ENCODE measurements at regions not wholly inside any gene's neighbourhood (a gene's known extent, or its start where the extent isn't known, plus 50 kb on each side); places are given as distances from the start of the nearest gene placed in this dataset.

DNA sequence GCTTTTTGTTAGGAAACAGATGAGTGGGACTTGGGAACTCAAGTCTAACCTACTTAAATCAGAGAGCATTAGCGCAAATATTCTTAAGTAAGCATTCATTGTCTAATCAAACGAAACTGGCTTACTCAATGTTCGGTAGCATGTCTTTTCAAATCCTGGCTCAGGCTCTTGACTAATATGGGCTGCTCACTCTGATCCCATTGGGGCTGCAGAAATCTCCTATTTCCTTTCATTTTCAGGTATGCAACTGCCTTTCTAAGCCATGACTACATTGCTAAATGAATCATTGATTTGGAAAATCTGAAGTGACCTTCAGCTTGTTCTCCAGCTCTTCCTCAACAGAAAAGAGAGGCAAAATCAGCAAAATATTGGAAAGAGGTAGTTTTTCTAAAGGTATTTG, 2084.4 kb upstream of the PIK3C3 start:
- Histone ChIP-seq H3K4me1 (no peaks in the 10 kb centered on the region), H3K27ac (no peak overlapping the region), H3K4me3 (no peak overlapping the region), H3K9me3 (no peaks in the 10 kb centered on the region), H3K36me3 (no peaks in the 10 kb centered on the region), H3K27me3 (replicated peaks in 1 of 7) (no peaks in the 10 kb centered on the region)
- DNase-seq, result no peak
- TF ChIP-seq POLR2AphosphoS5 (IDR thresholded peaks at IDR 0.05) (no peak), POLR2A (IDR thresholded peaks at IDR 0.05) (no peak)
- TF ChIP-seq, protein P1, sequence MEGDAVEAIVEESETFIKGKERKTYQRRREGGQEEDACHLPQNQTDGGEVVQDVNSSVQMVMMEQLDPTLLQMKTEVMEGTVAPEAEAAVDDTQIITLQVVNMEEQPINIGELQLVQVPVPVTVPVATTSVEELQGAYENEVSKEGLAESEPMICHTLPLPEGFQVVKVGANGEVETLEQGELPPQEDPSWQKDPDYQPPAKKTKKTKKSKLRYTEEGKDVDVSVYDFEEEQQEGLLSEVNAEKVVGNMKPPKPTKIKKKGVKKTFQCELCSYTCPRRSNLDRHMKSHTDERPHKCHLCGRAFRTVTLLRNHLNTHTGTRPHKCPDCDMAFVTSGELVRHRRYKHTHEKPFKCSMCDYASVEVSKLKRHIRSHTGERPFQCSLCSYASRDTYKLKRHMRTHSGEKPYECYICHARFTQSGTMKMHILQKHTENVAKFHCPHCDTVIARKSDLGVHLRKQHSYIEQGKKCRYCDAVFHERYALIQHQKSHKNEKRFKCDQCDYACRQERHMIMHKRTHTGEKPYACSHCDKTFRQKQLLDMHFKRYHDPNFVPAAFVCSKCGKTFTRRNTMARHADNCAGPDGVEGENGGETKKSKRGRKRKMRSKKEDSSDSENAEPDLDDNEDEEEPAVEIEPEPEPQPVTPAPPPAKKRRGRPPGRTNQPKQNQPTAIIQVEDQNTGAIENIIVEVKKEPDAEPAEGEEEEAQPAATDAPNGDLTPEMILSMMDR (IDR thresholded peaks at IDR 0.05 in 8 of 11, conservative IDR thresholded peaks at IDR 0.05 in 3 of 11), result no peak
- intact Hi-C loops (cut with DNase I; ENCODE audit: low total_unique reads), result no loop called here
- WGBS, 5 donors, result 88 to 94% (median 90%) methylated on average over 3 of the region's 3 CpGs

- no peak overlapping the region for H3K4me3 ChIP-seq
- H3K9me3 ChIP-seq, result peaks cover 0 to 6% (median 0%) of the 10 kb centered on the region in 8 donors
- TF ChIP-seq POLR2AphosphoS5 (IDR thresholded peaks at IDR 0.05), result no peak
- TF ChIP-seq, protein P1 (IDR thresholded peaks at IDR 0.05 in 8 of 11, conservative IDR thresholded peaks at IDR 0.05 in 3 of 11), result no peak
- TF ChIP-seq POLR2A (IDR thresholded peaks at IDR 0.05), result no peak
- 37 to 92% (median 72%) methylated on average over 2 of the region's 2 CpGs for WGBS, 5 donors
- intact Hi-C loops (cut with DNase I; ENCODE audit: low total_unique reads), result no loop called here
- no peaks in the 10 kb centered on the region for H3K36me3 ChIP-seq
- H3K27ac ChIP-seq, result no peak overlapping the region
- no peaks in the 10 kb centered on the region for H3K27me3 ChIP-seq (replicated peaks in 1 of 7)
- no peaks in the 10 kb centered on the region for H3K4me1 ChIP-seq
- no peak for DNase-seq
Measured at GRCh38 chr18:39863916-39864315, 2091.1 kb upstream of the PIK3C3 start.

- Histone ChIP-seq H3K27ac (no peak overlapping the region), H3K27me3 (replicated peaks in 1 of 7) (no peaks in the 10 kb centered on the region), H3K36me3 (no peaks in the 10 kb centered on the region), H3K9me3 (peaks cover 0 to 6% (median 0%) of the 10 kb centered on the region in 8 donors), H3K4me1 (no peaks in the 10 kb centered on the region), H3K4me3 (no peak overlapping the region)
- intact Hi-C loops (cut with DNase I; ENCODE audit: low total_unique reads), result no loop called here
- no peak for DNase-seq
- WGBS, 5 donors, result 75 to 96% (median 90%) methylated on average over 2 of the region's 2 CpGs
- TF ChIP-seq POLR2AphosphoS5 (IDR thresholded peaks at IDR 0.05) (no peak), POLR2A (IDR thresholded peaks at IDR 0.05) (no peak)
- TF ChIP-seq, protein P1 (IDR thresholded peaks at IDR 0.05 in 8 of 11, conservative IDR thresholded peaks at IDR 0.05 in 3 of 11), result no peak
Measured at GRCh38 chr18:39862341-39862740, 2092.7 kb upstream of the PIK3C3 start.

GRCh38 chr18:39854291-39854690, 2100.7 kb upstream of the PIK3C3 start:
- H3K27me3 ChIP-seq (replicated peaks in 1 of 7), result no peaks in the 10 kb centered on the region
- no peak overlapping the region for H3K4me3 ChIP-seq
- TF ChIP-seq POLR2AphosphoS5 (IDR thresholded peaks at IDR 0.05), result no peak
- no peak for TF ChIP-seq POLR2A (IDR thresholded peaks at IDR 0.05)
- TF ChIP-seq, protein P1 (IDR thresholded peaks at IDR 0.05 in 8 of 11, conservative IDR thresholded peaks at IDR 0.05 in 3 of 11), result no peak
- no peaks in the 10 kb centered on the region for H3K4me1 ChIP-seq
- 59 to 63% (median 60%) methylated on average over 3 of the region's 3 CpGs for WGBS, 5 donors
- no peak overlapping the region for H3K27ac ChIP-seq
- intact Hi-C loops (cut with DNase I; ENCODE audit: low total_unique reads), result no loop called here
- DNase-seq, result no peak
- no peaks in the 10 kb centered on the region for H3K9me3 ChIP-seq
- no peaks in the 10 kb centered on the region for H3K36me3 ChIP-seq
